Endothelial cell of umbilical vein (primary cell): ENCODE measurements at regions not wholly inside any gene's neighbourhood (a gene's known extent, or its start where the extent isn't known, plus 50 kb on each side); places are given as distances from the start of the nearest gene placed in this dataset.

Source experiments
- BruUV-seq: library from RNA; stranded (reverse); fragments of 400-500 nt; replicated peaks from 2 replicates; lab custom pipeline; 2021; lab: Mats Ljungman, UMichigan
- CTCF ChIA-PET: fragments of 300-600, 350-600 bp; sonication (Branson Sonifier 250); formaldehyde crosslinking; loops from one replicate; lab custom pipeline; 2021; ENCODE audit warnings: antibody characterized with exemption, inconsistent platforms; lab: Charles Lee
- POLR2A ChIA-PET: fragments of 300-600, 350-600 bp; sonication (Branson Sonifier 250); formaldehyde crosslinking; loops from one replicate; lab custom pipeline; 2021; ENCODE audit warnings: antibody characterized with exemption, inconsistent platforms; lab: Charles Lee
- DNase-seq: peaks from one replicate; pipeline ENCODE4 v3.0.0-alpha.2; 2011; ENCODE audit warnings: low read depth, low spot score
- FAIRE-seq: peaks from 2 replicates; lab custom pipeline; 2011; peaks lifted over from hg19 to GRCh38; lab: Jason Lieb, UNC
- H2AFZ ChIP-seq: 2 replicates; pipeline ENCODE4 v1.6.0; 2012; ENCODE audit warnings: low read depth, low read length, control low read depth, inconsistent platforms
- H3K27ac ChIP-seq: 2 replicates; pipeline ENCODE4 v1.5.1; 2011; ENCODE audit warnings: low read depth, mild to moderate bottlenecking, control low read depth, low read length, moderate library complexity; ENCODE audit not compliant: insufficient read depth
- H3K27me3 ChIP-seq, 2 experiments: 2 replicates each; pipeline versions ENCODE4 v1.6.0 to v1.6.1; 2011; ENCODE audit warnings: low read length in 2 of 2, mixed read lengths in 1 of 2; ENCODE audit not compliant: control insufficient read depth in 2 of 2, insufficient read depth in 2 of 2
- H3K36me3 ChIP-seq, 2 experiments: 2 replicates in 1 of 2; 3 replicates in 1 of 2; pipeline ENCODE4 v1.5.1; 2011; ENCODE audit warnings: low read length in 2 of 2, mild to moderate bottlenecking in 1 of 2, moderate library complexity in 1 of 2; ENCODE audit not compliant: control insufficient read depth in 2 of 2, insufficient read depth in 2 of 2; ENCODE audit errors: extremely low read depth in 1 of 2
- H3K4me1 ChIP-seq: 3 replicates; pipeline ENCODE4 v1.5.1; 2011; ENCODE audit warnings: mild to moderate bottlenecking, low read length; ENCODE audit not compliant: control insufficient read depth, insufficient read depth; ENCODE audit errors: extremely low read depth
- H3K4me2 ChIP-seq: 2 replicates; pipeline ENCODE4 v1.6.1; 2011; ENCODE audit warnings: low read length, control low read depth, mixed read lengths; ENCODE audit not compliant: insufficient read depth
- H3K4me3 ChIP-seq, 3 experiments: fragments of 200-600 bp in 1 of 3; sonication (generic), shearing (Covaris generic) in 1 of 3; replicated peaks in 1 of 3; 2 replicates each; pipeline ENCODE4 v1.5.1; 2011 to 2016; ENCODE audit warnings: control low read depth in 3 of 3, low read length in 3 of 3, mild to moderate bottlenecking in 2 of 3, inconsistent platforms in 1 of 3, low read depth in 1 of 3, moderate library complexity in 1 of 3; ENCODE audit not compliant: insufficient read depth in 1 of 3
- H3K79me2 ChIP-seq: 2 replicates; pipeline ENCODE4 v1.6.0; 2012; ENCODE audit warnings: low read length, inconsistent platforms; ENCODE audit not compliant: control insufficient read depth, insufficient read depth
- H3K9ac ChIP-seq: replicated peaks from 2 replicates; pipeline ENCODE3; 2011; ENCODE audit warnings: low read length, control low read depth; ENCODE audit not compliant: insufficient read depth; ENCODE audit errors: extremely low read depth
- H3K9me1 ChIP-seq: replicated peaks from 3 replicates; pipeline ENCODE4 v1.6.0; 2011; ENCODE audit warnings: mild to moderate bottlenecking, low read length; ENCODE audit not compliant: control insufficient read depth, insufficient read depth; ENCODE audit errors: extremely low read depth
- H3K9me3 ChIP-seq: replicated peaks from 2 replicates; pipeline ENCODE4 v1.5.1; 2012; ENCODE audit warnings: low read length, inconsistent platforms; ENCODE audit not compliant: control insufficient read depth, insufficient read depth
- H4K20me1 ChIP-seq: replicated peaks from 2 replicates; pipeline ENCODE3; 2011; ENCODE audit warnings: mild to moderate bottlenecking, low read length; ENCODE audit not compliant: control insufficient read depth, insufficient read depth; ENCODE audit errors: extremely low read depth
- CTCF ChIP-seq, 2 donors: IDR thresholded peaks; 1 replicate in 1 of 2; 2 replicates in 1 of 2; pipeline ENCODE4 v1.5.1; 2011; ENCODE audit warnings: low read length in 2 of 2, mild to moderate bottlenecking in 2 of 2, moderate library complexity in 2 of 2, control low read depth in 1 of 2, inconsistent platforms in 1 of 2, low read depth in 1 of 2; ENCODE audit not compliant: insufficient read depth in 1 of 2; ENCODE audit errors: extremely low read depth in 1 of 2
- EZH2 ChIP-seq: IDR thresholded peaks from 2 replicates; pipeline ENCODE4 v1.6.1; 2012; ENCODE audit warnings: borderline replicate concordance, low read depth, mild to moderate bottlenecking, moderate library complexity, low read length, inconsistent platforms; ENCODE audit not compliant: severe bottlenecking
- FOS ChIP-seq: IDR thresholded peaks from 2 replicates; pipeline ENCODE4 v1.6.1; 2011; ENCODE audit warnings: mild to moderate bottlenecking, low read length, moderate library complexity, borderline replicate concordance; ENCODE audit not compliant: insufficient read depth
- GATA2 ChIP-seq: IDR thresholded peaks from 2 replicates; pipeline ENCODE4 v1.7.0; 2011; ENCODE audit warnings: low read depth, mild to moderate bottlenecking, moderate library complexity, mixed read lengths, low read length; ENCODE audit not compliant: insufficient read length, insufficient read depth
- JUN ChIP-seq: IDR thresholded peaks from 2 replicates; pipeline ENCODE4 v1.6.1; 2011; ENCODE audit warnings: borderline replicate concordance, low read depth; ENCODE audit not compliant: insufficient read length, insufficient read depth
- MAX ChIP-seq: IDR thresholded peaks from 2 replicates; pipeline ENCODE4 v1.6.1; 2011; ENCODE audit not compliant: insufficient read depth, insufficient read length
- MYC ChIP-seq: IDR thresholded peaks from one replicate; pipeline ENCODE4 v1.6.1; 2011; ENCODE audit warnings: mild to moderate bottlenecking, low read depth, low read length
- POLR2A ChIP-seq: IDR thresholded peaks from 2 replicates; pipeline ENCODE4 v1.6.1; 2012; ENCODE audit warnings: low read depth, mild to moderate bottlenecking, control low read depth, low read length
- POLR2AphosphoS5 ChIP-seq: IDR thresholded peaks from 2 replicates; pipeline ENCODE4 v1.6.1; 2012; ENCODE audit warnings: low read depth, mild to moderate bottlenecking, control low read depth, low read length, moderate library complexity; ENCODE audit not compliant: insufficient read depth
- dilution Hi-C: fragments of 300-500 bp; cut with MboI; formaldehyde crosslinking; loops from one replicate; pipeline ENCODE4 v1.15.0; 2019; ENCODE audit warnings: low sequenced_read_pairs; ENCODE audit not compliant: extremely low pct_ligation_motif_present
- intact Hi-C: fragments of 100-400 bp; cut with micrococcal nuclease; formaldehyde crosslinking; loops from one replicate; pipeline ENCODE4 v1.10.0; 2022

DNA sequence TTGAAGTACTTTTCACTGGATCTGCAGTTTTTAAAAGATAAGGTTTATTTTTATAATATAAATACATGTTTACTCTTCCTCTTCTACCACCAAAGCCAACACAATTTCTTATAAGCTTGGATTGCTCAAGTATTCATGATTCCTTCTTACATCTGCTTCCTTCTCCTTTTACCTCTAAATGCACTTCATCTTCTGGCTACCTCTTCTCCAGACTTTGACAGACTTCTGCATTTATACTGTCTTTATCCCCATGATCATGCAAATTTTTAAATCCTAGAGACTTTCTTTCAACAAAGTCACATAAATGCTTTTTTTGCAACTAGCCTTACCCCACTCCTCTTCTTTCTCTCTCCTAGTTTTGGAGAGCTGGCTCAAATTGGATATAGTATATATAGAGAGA, 142.9 kb downstream of the TFAP2B start:
- no peaks in the 10 kb centered on the region for H3K36me3 ChIP-seq
- no peak overlapping the region for H3K27ac ChIP-seq
- no peak overlapping the region for H3K4me2 ChIP-seq
- DNase-seq = no peak
- POLR2A ChIA-PET = no interaction called here
- H3K4me3 ChIP-seq = no peak overlapping the region
- CTCF ChIA-PET = no interaction called here
- H2AFZ ChIP-seq = no peak overlapping the region
- no peaks in the 10 kb centered on the region for H3K79me2 ChIP-seq
- FAIRE-seq = no peak
- dilution Hi-C loops (no loop called here), intact Hi-C loops (no loop called here)
- no peaks in the 10 kb centered on the region for H3K27me3 ChIP-seq
- no TSS peak for BruUV-seq
- TF ChIP-seq MYC (no peak), POLR2A (no peak), MAX (no peak), JUN (no peak), GATA2 (no peak), FOS (no peak)
- no peaks in the 10 kb centered on the region for H3K9me3 ChIP-seq
- H3K9me1 ChIP-seq = no peaks in the 10 kb centered on the region
- H3K9ac ChIP-seq = no peak overlapping the region
- no peaks in the 10 kb centered on the region for H4K20me1 ChIP-seq
- no peaks in the 10 kb centered on the region for H3K4me1 ChIP-seq

GRCh38 chr6:50962213-50962759, 143.6 kb downstream of the TFAP2B start:
- H3K36me3 ChIP-seq = no peaks in the 10 kb centered on the region
- no peak for TF ChIP-seq POLR2A
- no peak for TF ChIP-seq FOS
- no peak for TF ChIP-seq CTCF (IDR thresholded peaks at IDR 0.05; ENCODE audit: extremely low read depth in 1 of 2, insufficient read depth in 1 of 2, low read depth in 1 of 2, low read length in 2 of 2)
- no peak for TF ChIP-seq JUN
- TF ChIP-seq GATA2 = no peak
- TF ChIP-seq MAX = no peak
- TF ChIP-seq POLR2AphosphoS5 = no peak
- no peak for TF ChIP-seq EZH2
- TF ChIP-seq MYC = no peak
- no peaks in the 10 kb centered on the region for H4K20me1 ChIP-seq
- H3K4me2 ChIP-seq = no peak overlapping the region
- H3K9me1 ChIP-seq = no peaks in the 10 kb centered on the region
- H3K27ac ChIP-seq = no peak overlapping the region
- no TSS peak for BruUV-seq
- H3K79me2 ChIP-seq = no peaks in the 10 kb centered on the region
- intact Hi-C loops (no loop called here), dilution Hi-C loops (no loop called here)
- FAIRE-seq (no peak), DNase-seq (no peak)
- ChIA-PET POLR2A (no interaction called here), CTCF (no interaction called here)
- no peaks in the 10 kb centered on the region for H3K27me3 ChIP-seq
- H3K9me3 ChIP-seq = no peaks in the 10 kb centered on the region
- no peak overlapping the region for H3K4me3 ChIP-seq
- no peak overlapping the region for H3K9ac ChIP-seq
- no peak overlapping the region for H2AFZ ChIP-seq
- H3K4me1 ChIP-seq = no peaks in the 10 kb centered on the region
